ENCODE measurements at regions not wholly inside any gene's neighbourhood (a gene's known extent, or its start where the extent isn't known, plus 50 kb on each side); places are given as distances from the start of the nearest gene placed in this dataset.
"Not testable (repeated sequence)": the region's sequence is repeated elsewhere in the genome, so short reads cannot be mapped to it uniquely, and the experiment has no call there.

- Histone ChIP-seq H3K27me3 (ENCODE audit: control insufficient read depth, insufficient read depth, low read length) (no peaks in the 10 kb centered on the region), H3K4me3 (ENCODE audit: low read depth, low read length) (no peak overlapping the region), H3K36me3 (ENCODE audit: control insufficient read depth, insufficient read depth, low read length) (no peaks in the 10 kb centered on the region)
- DNase-seq (ENCODE audit: low read depth): no peak
- TF ChIP-seq CTCF (IDR thresholded peaks at IDR 0.05; ENCODE audit: insufficient read depth, low read length, poor library complexity, severe bottlenecking): no peak
Observed at GRCh38 chr10:64760371-64760770, 1239.2 kb downstream of the REEP3 start.

DNA sequence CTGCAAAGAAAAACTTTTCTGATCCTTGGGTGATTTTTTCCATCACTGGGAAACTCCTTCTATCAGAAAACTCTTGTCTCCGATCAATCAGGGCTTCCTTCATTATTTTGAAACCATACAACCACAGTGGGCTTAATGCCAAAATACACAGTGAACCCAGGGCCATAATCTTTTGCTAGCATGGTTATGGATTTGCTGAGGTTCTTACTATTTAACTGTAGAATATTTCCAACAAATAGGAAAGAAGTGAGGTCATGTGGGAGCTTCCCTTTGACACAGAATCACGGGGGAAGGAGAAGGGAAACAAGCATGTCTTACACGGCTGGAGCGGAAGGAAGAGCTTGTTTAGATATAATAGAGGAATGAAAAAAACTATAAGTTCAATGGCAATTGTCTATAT, 1241.7 kb downstream of the REEP3 start:
- TF ChIP-seq CTCF (IDR thresholded peaks at IDR 0.05; ENCODE audit: insufficient read depth, low read length, poor library complexity, severe bottlenecking): no peak
- Histone ChIP-seq H3K4me3 (ENCODE audit: low read depth, low read length) (no peak overlapping the region), H3K36me3 (ENCODE audit: control insufficient read depth, insufficient read depth, low read length) (no peaks in the 10 kb centered on the region), H3K27me3 (ENCODE audit: control insufficient read depth, insufficient read depth, low read length) (no peaks in the 10 kb centered on the region)
- DNase-seq (ENCODE audit: low read depth): no peak

- H3K36me3 ChIP-seq (ENCODE audit: control insufficient read depth, insufficient read depth, low read length): no peaks in the 10 kb centered on the region
- DNase-seq (ENCODE audit: low read depth): no peak
- no peak overlapping the region for H3K4me3 ChIP-seq (ENCODE audit: low read depth, low read length)
- TF ChIP-seq CTCF (IDR thresholded peaks at IDR 0.05; ENCODE audit: insufficient read depth, low read length, poor library complexity, severe bottlenecking): no peak
- no peaks in the 10 kb centered on the region for H3K27me3 ChIP-seq (ENCODE audit: control insufficient read depth, insufficient read depth, low read length)
Observed at GRCh38 chr10:64765498-64765897, 1244.3 kb downstream of the REEP3 start.

GRCh38 chr10:64771253-64772050, 1250.3 kb downstream of the REEP3 start:
- no peak for DNase-seq (ENCODE audit: low read depth)
- no peak for TF ChIP-seq CTCF (IDR thresholded peaks at IDR 0.05; ENCODE audit: insufficient read depth, low read length, poor library complexity, severe bottlenecking)
- Histone ChIP-seq H3K36me3 (ENCODE audit: control insufficient read depth, insufficient read depth, low read length) (no peaks in the 10 kb centered on the region), H3K27me3 (ENCODE audit: control insufficient read depth, insufficient read depth, low read length) (no peaks in the 10 kb centered on the region), H3K4me3 (ENCODE audit: low read depth, low read length) (no peak overlapping the region)

- no peak for TF ChIP-seq CTCF (IDR thresholded peaks at IDR 0.05; ENCODE audit: insufficient read depth, low read length, poor library complexity, severe bottlenecking)
- peak; percentile 5 for DNase-seq (ENCODE audit: low read depth)
- no peaks in the 10 kb centered on the region for H3K27me3 ChIP-seq (ENCODE audit: control insufficient read depth, insufficient read depth, low read length)
- H3K4me3 ChIP-seq (ENCODE audit: low read depth, low read length): no peak overlapping the region
- no peaks in the 10 kb centered on the region for H3K36me3 ChIP-seq (ENCODE audit: control insufficient read depth, insufficient read depth, low read length)
Observed at GRCh38 chr10:64773357-64773756, 1252.2 kb downstream of the REEP3 start.

DNA sequence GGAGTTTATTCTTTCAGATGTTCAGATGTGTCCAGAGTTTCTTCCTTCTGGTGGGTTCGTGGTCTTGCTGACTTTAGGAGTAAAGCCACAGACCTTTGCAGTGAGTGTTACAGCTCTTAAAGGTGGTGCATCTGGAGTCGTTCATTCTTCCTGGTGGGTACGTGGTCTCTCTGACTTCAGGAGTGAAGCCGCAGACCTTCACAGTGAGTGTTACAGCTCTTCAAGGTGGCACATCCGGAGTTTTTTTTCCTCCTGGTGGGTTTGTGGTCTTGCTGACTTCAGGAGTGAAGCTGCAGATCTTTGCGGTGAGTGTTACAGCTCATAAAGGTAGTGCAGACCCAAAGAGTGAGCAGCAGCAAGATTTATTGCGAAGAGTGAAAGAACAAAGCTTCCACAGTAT, 1263.2 kb downstream of the REEP3 start:
- not testable (repeated sequence) for H3K4me3 ChIP-seq (ENCODE audit: low read depth, low read length); DNase-seq (ENCODE audit: low read depth); H3K36me3 ChIP-seq (ENCODE audit: control insufficient read depth, insufficient read depth, low read length); H3K27me3 ChIP-seq (ENCODE audit: control insufficient read depth, insufficient read depth, low read length)

Measured in kidney epithelial cell (primary cell).